Caco-2 (cell line): ENCODE measurements at regions not wholly inside any gene's neighbourhood (a gene's known extent, or its start where the extent isn't known, plus 50 kb on each side); places are given as distances from the start of the nearest gene placed in this dataset.

ENCODE experiments used
- BruUV-seq: library from RNA; stranded (reverse); fragments of 400-500 nt; replicated peaks from 2 replicates; lab custom pipeline; 2021; lab: Mats Ljungman, UMichigan
- CTCF ChIA-PET: fragments of 300-600 bp; sonication (Branson Sonifier 250); formaldehyde crosslinking; loops from one replicate; lab custom pipeline; 2022; ENCODE audit warnings: antibody characterized with exemption; lab: Charles Lee
- POLR2A ChIA-PET: fragments of 300-600 bp; sonication (Branson Sonifier 250); formaldehyde crosslinking; loops from one replicate; lab custom pipeline; 2022; ENCODE audit warnings: antibody characterized with exemption; lab: Charles Lee
- DNase-seq, 2 experiments: peaks; one replicate each; pipeline versions ENCODE4 v3.0.0 to v3.0.0-alpha.2; 2020 to 2022
- H3K27me3 ChIP-seq: replicated peaks from 2 replicates; pipeline ENCODE4 v1.6.0; 2011; ENCODE audit warnings: low read length; ENCODE audit not compliant: control insufficient read depth, insufficient read depth
- H3K36me3 ChIP-seq: 2 replicates; pipeline ENCODE4 v1.5.1; 2011; ENCODE audit warnings: low read length; ENCODE audit not compliant: control insufficient read depth, insufficient read depth
- H3K4me1 ChIP-seq: fragments of 250-450 bp; sonication (Bioruptor Pico); 2 replicates; pipeline ENCODE4 v1.5.1; 2020; ENCODE audit warnings: mild to moderate bottlenecking
- H3K4me3 ChIP-seq: 2 replicates; pipeline ENCODE4 v1.5.1; 2011; ENCODE audit warnings: low read depth, mild to moderate bottlenecking, control low read depth, low read length
- H3K9me3 ChIP-seq: fragments of 250-450 bp; sonication (Bioruptor Pico); 2 replicates; pipeline ENCODE4 v1.5.1; 2020; ENCODE audit warnings: mild to moderate bottlenecking, moderate library complexity
- H3K27ac Mint-ChIP-seq: one replicate; pipeline ENCODE4 v1.8.0; 2022; ENCODE audit warnings: mixed read lengths; ENCODE audit not compliant: unreplicated experiment
- H3K27me3 Mint-ChIP-seq: one replicate; pipeline ENCODE4 v1.8.0; 2022; ENCODE audit warnings: mixed read lengths; ENCODE audit not compliant: insufficient read depth, unreplicated experiment
- H3K36me3 Mint-ChIP-seq: one replicate; pipeline ENCODE4 v1.8.0; 2022; ENCODE audit warnings: mild to moderate bottlenecking, mixed read lengths; ENCODE audit not compliant: insufficient read depth, unreplicated experiment
- H3K4me1 Mint-ChIP-seq: one replicate; pipeline ENCODE4 v1.8.0; 2022; ENCODE audit warnings: low read depth, mixed read lengths; ENCODE audit not compliant: unreplicated experiment
- H3K4me3 Mint-ChIP-seq: one replicate; pipeline ENCODE4 v1.8.0; 2022; ENCODE audit warnings: mild to moderate bottlenecking, moderate library complexity, mixed read lengths; ENCODE audit not compliant: unreplicated experiment
- H3K9me3 Mint-ChIP-seq: one replicate; pipeline ENCODE4 v1.8.0; 2022; ENCODE audit warnings: mixed read lengths; ENCODE audit not compliant: unreplicated experiment
- CTCF ChIP-seq, 2 experiments: fragments of 200-600 bp in 1 of 2; IDR thresholded peaks; 1 replicate in 1 of 2; 2 replicates in 1 of 2; pipeline versions ENCODE4 v1.5.1 to v1.8.0; 2011 to 2022; ENCODE audit warnings: antibody characterized with exemption in 1 of 2, control low read depth in 1 of 2, inconsistent platforms in 1 of 2, low read depth in 1 of 2, low read length in 1 of 2, mild to moderate bottlenecking in 1 of 2, moderate library complexity in 1 of 2; ENCODE audit not compliant: insufficient read depth in 1 of 2, severe bottlenecking in 1 of 2, unreplicated experiment in 1 of 2
- intact Hi-C: fragments of 100-400 bp; cut with micrococcal nuclease; formaldehyde crosslinking; loops from one replicate; pipeline ENCODE4 v1.10.0; 2022; ENCODE audit not compliant: unreplicated experiment

DNA sequence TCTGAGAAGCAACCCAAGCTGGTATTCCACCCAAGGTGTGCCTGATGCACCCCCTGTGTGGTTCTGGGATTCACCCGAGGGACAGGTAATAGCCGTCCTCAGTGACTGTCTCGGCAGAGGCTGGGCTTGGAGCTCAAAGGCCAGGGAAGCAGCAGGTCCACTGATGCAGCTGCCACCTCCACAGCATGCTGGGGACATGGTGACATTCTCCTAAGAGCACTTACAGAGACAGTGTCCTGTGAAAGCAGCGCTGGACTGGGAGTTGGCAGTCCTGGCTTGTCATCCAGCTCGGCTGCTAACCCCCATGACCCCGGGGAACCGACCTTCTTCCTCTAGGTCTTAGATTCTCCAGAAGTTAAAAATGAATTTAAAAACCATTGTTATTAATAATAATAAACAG, 72.8 kb downstream of the RPUSD4 start:
- Mint-ChIP-seq H3K4me3 (no peak overlapping the region), H3K27me3 (no peaks in the 10 kb centered on the region), H3K27ac (no peak overlapping the region), H3K36me3 (no peaks in the 10 kb centered on the region), H3K4me1 (no peaks in the 10 kb centered on the region), H3K9me3 (no peaks in the 10 kb centered on the region)
- Histone ChIP-seq H3K27me3 (no peaks in the 10 kb centered on the region), H3K36me3 (no peaks in the 10 kb centered on the region), H3K4me1 (no peaks in the 10 kb centered on the region), H3K4me3 (no peak overlapping the region), H3K9me3 (no peaks in the 10 kb centered on the region)
- ChIA-PET CTCF (no interaction called here), POLR2A (no interaction called here)
- intact Hi-C loops = no loop called here
- no peak for TF ChIP-seq CTCF (IDR thresholded peaks at IDR 0.05; ENCODE audit: insufficient read depth in 1 of 2, low read depth in 1 of 2, low read length in 1 of 2, severe bottlenecking in 1 of 2, unreplicated experiment in 1 of 2)
- no TSS peak for BruUV-seq
- DNase-seq = no peak

- ChIA-PET POLR2A (no interaction called here), CTCF (no interaction called here)
- TF ChIP-seq CTCF (IDR thresholded peaks at IDR 0.05; ENCODE audit: insufficient read depth in 1 of 2, low read depth in 1 of 2, low read length in 1 of 2, severe bottlenecking in 1 of 2, unreplicated experiment in 1 of 2) = no peak
- intact Hi-C loops = no loop called here
- Mint-ChIP-seq H3K36me3 (no peaks in the 10 kb centered on the region), H3K4me3 (no peak overlapping the region), H3K9me3 (no peaks in the 10 kb centered on the region), H3K27ac (no peak overlapping the region), H3K27me3 (no peaks in the 10 kb centered on the region), H3K4me1 (peaks cover 4% of the 10 kb centered on the region)
- Histone ChIP-seq H3K27me3 (no peaks in the 10 kb centered on the region), H3K36me3 (no peaks in the 10 kb centered on the region), H3K9me3 (no peaks in the 10 kb centered on the region), H3K4me1 (no peaks in the 10 kb centered on the region), H3K4me3 (no peak overlapping the region)
- no peak for DNase-seq
- BruUV-seq = no TSS peak
Observed at GRCh38 chr11:126137136-126137535, 74.3 kb downstream of the RPUSD4 start.

GRCh38 chr11:126136507-126136906, 73.8 kb upstream of the CDON start:
- DNase-seq = peak in 1 of 2 experiments; percentile 47
- H3K9me3 Mint-ChIP-seq = no peaks in the 10 kb centered on the region
- no peaks in the 10 kb centered on the region for H3K27me3 Mint-ChIP-seq
- Histone ChIP-seq H3K36me3 (no peaks in the 10 kb centered on the region), H3K9me3 (no peaks in the 10 kb centered on the region), H3K4me1 (no peaks in the 10 kb centered on the region), H3K4me3 (no peak overlapping the region), H3K27me3 (no peaks in the 10 kb centered on the region)
- H3K27ac Mint-ChIP-seq = no peak overlapping the region
- H3K4me3 Mint-ChIP-seq = no peak overlapping the region
- no peak for TF ChIP-seq CTCF (IDR thresholded peaks at IDR 0.05; ENCODE audit: insufficient read depth in 1 of 2, low read depth in 1 of 2, low read length in 1 of 2, severe bottlenecking in 1 of 2, unreplicated experiment in 1 of 2)
- CTCF ChIA-PET = no interaction called here
- POLR2A ChIA-PET = no interaction called here
- no TSS peak for BruUV-seq
- intact Hi-C loops = no loop called here
- peaks cover 7% of the 10 kb centered on the region for H3K4me1 Mint-ChIP-seq
- H3K36me3 Mint-ChIP-seq = no peaks in the 10 kb centered on the region
